ENCODE measurements at regions not wholly inside any gene's neighbourhood (a gene's known extent, or its start where the extent isn't known, plus 50 kb on each side); places are given as distances from the start of the nearest gene placed in this dataset.

DNA sequence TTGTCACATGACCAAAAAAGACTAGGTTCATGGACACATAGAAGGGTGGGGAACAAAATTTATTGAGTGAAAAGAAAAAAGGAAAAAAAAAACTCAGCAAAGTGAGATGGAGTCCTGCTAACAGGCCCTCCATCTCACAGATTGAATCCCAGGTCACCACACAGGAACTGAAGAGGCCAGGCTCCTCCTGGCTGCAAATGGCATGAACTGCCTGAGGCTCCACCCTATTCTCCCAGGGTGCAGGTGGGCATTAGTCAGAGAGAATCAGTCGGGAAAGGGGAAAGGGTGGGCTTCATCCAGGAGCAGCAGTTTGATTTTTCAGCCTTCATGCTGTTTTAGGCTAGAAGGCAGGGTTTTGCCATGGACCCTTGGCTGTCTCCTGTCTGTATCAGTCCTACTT lies 128.5 kb upstream of the GRID2 start:
- no peak for TF ChIP-seq POLR2A (IDR thresholded peaks at IDR 0.05)
- TF ChIP-seq, protein P1, sequence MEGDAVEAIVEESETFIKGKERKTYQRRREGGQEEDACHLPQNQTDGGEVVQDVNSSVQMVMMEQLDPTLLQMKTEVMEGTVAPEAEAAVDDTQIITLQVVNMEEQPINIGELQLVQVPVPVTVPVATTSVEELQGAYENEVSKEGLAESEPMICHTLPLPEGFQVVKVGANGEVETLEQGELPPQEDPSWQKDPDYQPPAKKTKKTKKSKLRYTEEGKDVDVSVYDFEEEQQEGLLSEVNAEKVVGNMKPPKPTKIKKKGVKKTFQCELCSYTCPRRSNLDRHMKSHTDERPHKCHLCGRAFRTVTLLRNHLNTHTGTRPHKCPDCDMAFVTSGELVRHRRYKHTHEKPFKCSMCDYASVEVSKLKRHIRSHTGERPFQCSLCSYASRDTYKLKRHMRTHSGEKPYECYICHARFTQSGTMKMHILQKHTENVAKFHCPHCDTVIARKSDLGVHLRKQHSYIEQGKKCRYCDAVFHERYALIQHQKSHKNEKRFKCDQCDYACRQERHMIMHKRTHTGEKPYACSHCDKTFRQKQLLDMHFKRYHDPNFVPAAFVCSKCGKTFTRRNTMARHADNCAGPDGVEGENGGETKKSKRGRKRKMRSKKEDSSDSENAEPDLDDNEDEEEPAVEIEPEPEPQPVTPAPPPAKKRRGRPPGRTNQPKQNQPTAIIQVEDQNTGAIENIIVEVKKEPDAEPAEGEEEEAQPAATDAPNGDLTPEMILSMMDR (IDR thresholded peaks at IDR 0.05) = peak in 2 of 7 experiments; percentile 9 to 13

All from body of pancreas (tissue), 4 donors.